ENCODE measurements at regions not wholly inside any gene's neighbourhood (a gene's known extent, or its start where the extent isn't known, plus 50 kb on each side); places are given as distances from the start of the nearest gene placed in this dataset.

- Histone ChIP-seq H3K4me1 (ENCODE audit: insufficient read depth) (no peaks in the 10 kb centered on the region), H3K9me3 (no peaks in the 10 kb centered on the region), H3K27ac (no peak overlapping the region), H3K36me3 (no peaks in the 10 kb centered on the region), H3K4me3 (no peak overlapping the region), H3K27me3 (no peaks in the 10 kb centered on the region)
- TF ChIP-seq POLR2A (IDR thresholded peaks at IDR 0.05) (no peak), EP300 (IDR thresholded peaks at IDR 0.05) (no peak), CTCF (IDR thresholded peaks at IDR 0.05) (no peak)
- intact Hi-C loops (cut with DNase I) = no loop called here
- 56 to 85% (median 58%) methylated on average over 3 of the region's 3 CpGs for WGBS, 3 donors
- DNase-seq = no peak
Measured at GRCh38 chr19:28532765-28533341, 680.1 kb downstream of the UQCRFS1 start.

GRCh38 chr19:28531979-28532378 is 681.0 kb downstream of the UQCRFS1 start:
- Histone ChIP-seq H3K36me3 (no peaks in the 10 kb centered on the region), H3K4me3 (no peak overlapping the region), H3K27me3 (no peaks in the 10 kb centered on the region), H3K4me1 (ENCODE audit: insufficient read depth) (no peaks in the 10 kb centered on the region), H3K9me3 (no peaks in the 10 kb centered on the region), H3K27ac (no peak overlapping the region)
- intact Hi-C loops (cut with DNase I) = no loop called here
- TF ChIP-seq POLR2A (IDR thresholded peaks at IDR 0.05) (no peak), EP300 (IDR thresholded peaks at IDR 0.05) (no peak), CTCF (IDR thresholded peaks at IDR 0.05) (no peak)
- no peak for DNase-seq
- 87 to 97% (median 90%) methylated on average over 1 of the region's 1 CpG for WGBS, 3 donors

GRCh38 chr19:28530406-28531035 is 682.4 kb downstream of the UQCRFS1 start:
- 64 to 72% (median 67%) methylated on average over 2 of the region's 2 CpGs for WGBS, 3 donors
- intact Hi-C loops (cut with DNase I) = no loop called here
- H3K4me1 ChIP-seq (ENCODE audit: insufficient read depth) = no peaks in the 10 kb centered on the region
- no peaks in the 10 kb centered on the region for H3K9me3 ChIP-seq
- H3K4me3 ChIP-seq = no peak overlapping the region
- H3K36me3 ChIP-seq = no peaks in the 10 kb centered on the region
- no peak overlapping the region for H3K27ac ChIP-seq
- TF ChIP-seq CTCF (IDR thresholded peaks at IDR 0.05) (no peak), POLR2A (IDR thresholded peaks at IDR 0.05) (no peak), EP300 (IDR thresholded peaks at IDR 0.05) (no peak)
- no peak for DNase-seq
- H3K27me3 ChIP-seq = no peaks in the 10 kb centered on the region

GRCh38 chr19:28526038-28526437 is 686.9 kb downstream of the UQCRFS1 start:
- no peak for TF ChIP-seq EP300 (IDR thresholded peaks at IDR 0.05)
- no peak for TF ChIP-seq CTCF (IDR thresholded peaks at IDR 0.05)
- TF ChIP-seq POLR2A (IDR thresholded peaks at IDR 0.05) = no peak
- Histone ChIP-seq H3K4me3 (no peak overlapping the region), H3K36me3 (no peaks in the 10 kb centered on the region), H3K27me3 (no peaks in the 10 kb centered on the region), H3K27ac (no peak overlapping the region), H3K9me3 (no peaks in the 10 kb centered on the region), H3K4me1 (ENCODE audit: insufficient read depth) (no peaks in the 10 kb centered on the region)
- no peak for DNase-seq
- intact Hi-C loops (cut with DNase I) = no loop called here
- WGBS, 3 donors = 53 to 76% (median 60%) methylated on average over 2 of the region's 2 CpGs
